ENCODE measurements at regions not wholly inside any gene's neighbourhood (a gene's known extent, or its start where the extent isn't known, plus 50 kb on each side); places are given as distances from the start of the nearest gene placed in this dataset.

- no peak for DNase-seq
Observed at GRCh38 chr6:167643223-167643622, 183.5 kb upstream of the AFDN start.

GRCh38 chr6:167643716-167644115 lies 183.0 kb upstream of the AFDN start:
- no peak for DNase-seq

GRCh38 chr6:167644412-167645132 lies 182.1 kb upstream of the AFDN start:
- no peak for DNase-seq

GRCh38 chr6:167645368-167645767 lies 181.3 kb upstream of the AFDN start:
- no peak for DNase-seq

GRCh38 chr6:167647306-167647705 lies 179.4 kb upstream of the AFDN start:
- no peak for DNase-seq

GRCh38 chr6:167647737-167648470 lies 178.8 kb upstream of the AFDN start:
- no peak for DNase-seq

GRCh38 chr6:167648501-167649278 lies 178.0 kb upstream of the AFDN start:
- DNase-seq: no peak

GRCh38 chr6:167649476-167649875 lies 177.2 kb upstream of the AFDN start:
- no peak for DNase-seq

- DNase-seq: no peak
Observed at GRCh38 chr6:167650730-167651317, 175.9 kb upstream of the AFDN start.

- no peak for DNase-seq
Observed at GRCh38 chr6:167651318-167652041, 175.2 kb upstream of the AFDN start.

GRCh38 chr6:167652042-167652700 lies 174.5 kb upstream of the AFDN start:
- no peak for DNase-seq

GRCh38 chr6:167652701-167653095 lies 174.0 kb upstream of the AFDN start:
- DNase-seq: no peak

GRCh38 chr6:167653561-167653960 lies 173.2 kb upstream of the AFDN start:
- no peak for DNase-seq

GRCh38 chr6:167654389-167654788 lies 172.3 kb upstream of the AFDN start:
- DNase-seq: no peak

GRCh38 chr6:167655174-167655821 lies 171.4 kb upstream of the AFDN start:
- no peak for DNase-seq

- DNase-seq: no peak
Observed at GRCh38 chr6:167658106-167658505, 168.6 kb upstream of the AFDN start.

- no peak for DNase-seq
Observed at GRCh38 chr6:167659046-167659445, 167.7 kb upstream of the AFDN start.

- no peak for DNase-seq
Observed at GRCh38 chr6:167660424-167660823, 166.3 kb upstream of the AFDN start.

GRCh38 chr6:167660944-167661551 lies 165.7 kb upstream of the AFDN start:
- no peak for DNase-seq

- DNase-seq: no peak
Observed at GRCh38 chr6:167661552-167662044, 165.1 kb upstream of the AFDN start.

Measured in NCI-H187 (cell line).